NOMO-1 treated with DMSO at 0.1 percent for 48 hours (cell line): ENCODE measurements at regions not wholly inside any gene's neighbourhood (a gene's known extent, or its start where the extent isn't known, plus 50 kb on each side); places are given as distances from the start of the nearest gene placed in this dataset.
A peak's percentile ranks its signal among the peaks of the same experiment; 100 is the strongest.
"Not testable (repeated sequence)": the region's sequence is repeated elsewhere in the genome, so short reads cannot be mapped to it uniquely, and the experiment has no call there.

ENCODE experiments used
- DNase-seq: peaks from one replicate; lab custom pipeline; 2025; ENCODE audit not compliant: unreplicated experiment; lab: John Stamatoyannopoulos, UW

DNA sequence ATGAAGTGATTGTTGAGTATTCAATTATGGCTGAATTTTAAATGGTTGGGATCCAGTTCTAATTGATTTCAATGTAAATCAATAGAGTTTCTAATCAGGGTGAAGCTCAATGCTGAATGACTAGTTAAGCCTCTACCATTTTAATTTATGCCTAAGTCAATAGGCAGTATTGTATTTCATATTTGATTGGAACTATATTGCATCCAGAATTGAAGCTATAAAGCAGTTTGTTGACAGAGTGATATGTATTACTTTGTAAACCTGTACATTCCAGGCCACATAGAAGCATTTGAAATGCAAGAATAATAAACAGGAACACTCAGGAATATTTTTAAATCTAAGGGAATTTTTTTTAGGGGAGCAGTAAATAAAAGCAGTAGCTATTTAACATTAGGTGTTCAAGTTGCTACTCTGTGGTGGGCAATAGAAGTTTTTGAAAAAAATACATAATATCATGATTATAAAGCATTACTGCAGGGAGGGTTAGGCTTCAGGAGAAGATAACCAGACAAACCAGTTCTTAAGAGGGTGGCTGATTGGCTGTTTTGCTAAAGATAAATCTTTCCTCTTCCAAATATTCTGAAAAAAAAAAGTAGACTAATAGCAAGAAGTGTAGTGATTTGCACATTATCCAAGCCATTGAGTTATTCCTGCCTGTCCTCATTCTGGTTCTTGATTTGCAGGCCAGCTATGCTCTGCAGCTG, 492.0 kb upstream of the MEF2C start:
- DNase-seq = no peak

DNA sequence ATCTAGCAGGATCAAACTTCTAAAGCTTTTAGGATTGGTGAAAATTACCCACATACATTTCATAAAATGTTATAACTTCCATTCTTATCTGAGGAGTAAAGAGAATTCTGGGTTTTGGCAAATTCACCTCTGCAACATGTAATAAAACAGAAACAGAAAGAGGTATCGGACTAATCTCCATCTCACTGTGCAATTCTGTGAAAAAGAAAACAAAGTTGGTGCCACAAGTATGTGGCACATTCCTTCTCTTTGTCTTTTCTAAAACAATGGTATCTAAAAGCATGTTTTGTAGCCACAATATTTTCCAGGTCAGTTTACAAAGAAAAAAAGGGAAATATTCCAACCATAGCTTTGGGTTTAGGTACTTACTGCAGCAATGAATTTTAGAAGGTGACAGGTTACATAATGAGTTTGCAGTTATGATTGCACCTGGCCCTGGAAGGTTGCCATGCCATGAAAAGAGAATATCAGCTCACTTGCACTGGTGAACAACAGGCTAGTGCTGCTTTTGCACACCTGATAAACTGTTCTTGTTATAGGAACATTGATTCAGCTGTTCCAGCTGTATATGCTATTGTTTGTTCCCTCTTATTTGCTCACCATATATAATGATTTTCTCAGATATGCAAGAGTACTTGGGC, 491.3 kb upstream of the MEF2C start:
- no peak for DNase-seq

DNA sequence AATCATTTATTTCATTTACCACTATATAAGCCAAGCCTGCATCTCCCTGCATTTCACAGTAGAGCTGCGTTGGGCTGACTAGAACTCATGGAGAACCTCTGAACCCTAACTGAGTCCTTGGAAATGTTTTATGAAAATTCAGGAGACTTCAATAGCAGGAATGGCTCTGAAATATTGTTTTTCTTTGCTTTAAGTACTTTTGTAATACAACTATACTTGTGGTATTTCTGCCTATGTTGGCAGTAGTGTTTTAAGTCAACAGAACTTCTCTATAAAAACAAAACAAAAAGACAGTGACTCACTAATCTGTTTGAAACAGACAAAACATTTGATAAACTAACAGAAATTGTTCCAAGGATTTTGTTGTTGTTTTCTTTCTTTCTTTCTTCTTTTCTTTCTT, 489.2 kb upstream of the MEF2C start:
- DNase-seq = no peak

DNA sequence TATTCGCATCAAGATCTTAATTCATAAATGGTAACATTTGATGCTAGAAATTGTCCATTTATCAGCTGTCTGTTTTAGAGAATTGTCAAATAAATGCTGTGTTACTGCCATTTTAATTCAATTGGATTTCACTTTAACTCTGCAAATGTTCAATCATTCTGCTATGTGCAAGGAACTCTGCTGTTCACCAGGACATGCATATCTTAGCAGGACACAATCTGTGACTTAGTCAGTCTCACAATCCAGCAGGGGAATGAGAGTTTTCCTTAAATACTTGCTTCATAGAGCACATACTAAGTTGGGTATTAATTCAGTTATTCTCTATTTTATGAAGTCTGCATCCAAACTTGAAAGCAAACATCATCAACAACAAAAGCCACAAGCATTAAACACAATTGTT, 488.7 kb upstream of the MEF2C start:
- no peak for DNase-seq

DNA sequence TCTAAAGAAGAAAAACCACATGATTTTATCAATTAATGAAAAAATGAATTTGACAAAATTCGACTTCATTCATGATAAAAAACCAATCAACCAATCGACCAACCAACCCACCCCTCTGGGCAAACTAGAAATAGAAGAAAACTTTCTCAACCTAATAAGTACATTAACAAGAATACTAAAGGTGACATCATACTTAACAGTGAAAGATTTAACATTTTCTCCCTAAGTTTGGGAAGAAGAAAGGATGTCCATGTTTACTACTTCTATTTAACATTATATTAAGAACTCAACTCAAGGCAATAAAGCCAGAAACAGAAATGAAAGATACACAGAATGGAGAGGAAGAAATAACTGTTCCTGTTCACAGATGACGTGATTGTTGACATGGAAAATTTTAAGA, 476.1 kb upstream of the MEF2C start:
- DNase-seq = no peak

DNA sequence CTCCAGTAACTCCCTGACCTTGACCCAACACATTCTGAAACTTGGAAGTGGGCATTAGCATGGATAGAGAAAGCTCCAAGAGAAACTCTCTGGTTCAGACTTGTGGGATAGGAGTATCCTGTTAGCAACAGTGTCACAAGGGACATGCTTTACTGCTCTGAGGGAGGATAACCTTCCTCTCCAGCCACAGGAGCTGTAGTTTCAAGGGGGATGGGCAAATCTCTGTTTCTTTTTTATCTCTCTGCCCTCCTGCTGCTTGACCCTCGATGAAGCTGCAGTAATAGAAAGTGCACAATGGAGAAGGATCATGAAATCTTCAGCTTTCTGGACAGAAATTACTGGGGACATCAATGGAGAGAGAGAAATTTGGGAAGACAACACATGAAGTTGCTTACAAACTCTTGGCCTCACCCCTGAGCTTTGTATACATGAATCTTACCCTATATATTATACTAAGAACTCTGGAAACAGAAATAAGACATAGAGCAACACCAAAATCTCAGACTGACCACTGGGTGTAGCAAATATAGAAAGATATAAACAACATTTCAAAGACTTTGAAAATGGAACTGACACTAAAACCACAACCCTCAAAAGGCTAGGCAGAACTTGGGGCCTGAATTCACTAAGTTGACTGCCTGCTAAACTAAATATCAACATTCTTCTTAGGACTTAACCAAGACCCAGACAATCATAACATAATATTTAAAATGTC, 471.0 kb upstream of the MEF2C start:
- no peak for DNase-seq

DNA sequence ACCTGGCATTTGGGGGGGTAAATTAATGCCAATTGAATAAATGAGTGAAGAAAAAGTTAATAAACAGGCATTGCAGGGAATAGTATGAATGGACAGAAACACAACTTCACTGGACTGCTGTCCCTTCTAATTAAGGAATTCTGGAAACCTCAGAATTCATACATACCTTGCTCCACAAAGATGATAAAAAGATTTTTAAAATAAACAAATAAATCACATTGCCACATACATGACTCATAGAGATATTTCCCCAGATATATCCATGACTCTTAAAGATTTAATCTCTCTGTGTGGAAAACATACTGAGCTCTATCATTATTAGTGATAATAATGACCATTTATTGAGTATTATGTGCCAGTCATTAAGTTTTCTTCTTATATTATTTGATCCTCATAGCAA, 469.0 kb upstream of the MEF2C start:
- no peak for DNase-seq

DNA sequence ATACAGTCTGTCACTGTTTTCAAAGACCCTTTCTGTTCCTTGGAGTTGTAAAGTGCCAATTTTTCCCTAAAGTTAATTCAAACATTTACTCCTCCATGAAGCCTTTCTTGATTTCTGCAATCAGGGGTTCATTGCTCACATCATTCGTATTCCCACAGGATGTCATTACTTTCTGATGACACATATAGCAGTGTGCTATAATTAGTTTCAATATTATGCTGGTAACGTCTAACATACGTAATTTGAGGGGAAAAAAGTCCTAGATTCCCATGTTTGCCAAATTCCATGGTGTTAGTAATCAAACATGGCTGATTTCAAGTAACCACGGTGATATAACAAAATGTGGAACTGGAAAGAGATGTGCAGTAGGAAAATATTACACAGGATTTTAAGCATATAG, 468.2 kb upstream of the MEF2C start:
- no peak for DNase-seq

DNA sequence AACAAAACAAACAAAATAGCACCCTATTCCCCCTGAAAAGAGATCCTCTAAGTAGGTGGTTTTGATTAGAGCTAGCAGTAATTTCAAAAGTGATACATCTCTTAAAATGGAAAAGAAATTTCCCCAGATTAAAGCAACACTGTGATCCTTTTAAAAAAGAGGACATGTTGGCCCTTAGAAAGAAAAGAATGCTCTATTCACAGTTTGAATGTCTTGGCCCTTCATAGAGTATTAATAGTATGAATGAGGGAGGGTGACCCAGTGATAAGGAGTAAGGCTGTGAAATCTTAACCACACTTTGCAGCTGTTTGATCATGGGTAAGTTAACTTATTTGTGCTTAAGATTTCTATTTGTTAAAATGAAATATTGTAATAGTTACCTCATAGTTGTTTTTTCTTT, 467.7 kb upstream of the MEF2C start:
- no peak for DNase-seq

DNA sequence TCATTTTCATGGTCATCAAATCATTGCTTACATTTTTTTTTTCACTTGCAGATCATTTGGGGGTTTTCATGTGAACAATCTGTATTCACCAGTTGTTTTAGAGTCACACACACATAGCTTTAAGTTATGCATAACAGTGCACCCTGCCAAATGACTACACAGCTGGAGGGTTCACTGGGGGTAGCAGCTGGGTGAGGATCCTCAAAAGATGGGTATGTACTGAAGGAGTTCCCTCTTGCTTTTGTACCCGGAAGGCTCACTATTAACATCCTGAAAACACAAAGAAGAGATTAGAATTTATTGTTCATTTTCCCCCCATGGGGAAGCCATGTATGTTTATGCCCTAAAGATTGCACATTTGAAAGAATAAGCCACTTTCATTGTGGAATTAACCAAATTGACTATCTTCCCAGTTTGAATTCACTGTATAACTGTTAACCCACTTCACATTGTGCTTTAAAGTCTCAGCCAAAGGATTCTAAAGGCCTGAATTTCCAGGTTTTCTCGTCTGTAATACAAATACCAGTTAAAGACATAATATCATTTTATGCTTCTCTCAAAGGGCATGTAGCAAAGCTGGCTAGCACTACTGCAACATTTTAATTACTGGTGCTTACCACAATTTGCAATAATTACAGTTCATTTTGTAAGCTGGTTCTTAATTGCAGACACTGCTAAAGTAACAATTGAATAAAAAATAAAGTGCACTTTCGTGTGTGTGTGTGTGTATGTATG, 466.4 kb upstream of the MEF2C start:
- no peak for DNase-seq

DNA sequence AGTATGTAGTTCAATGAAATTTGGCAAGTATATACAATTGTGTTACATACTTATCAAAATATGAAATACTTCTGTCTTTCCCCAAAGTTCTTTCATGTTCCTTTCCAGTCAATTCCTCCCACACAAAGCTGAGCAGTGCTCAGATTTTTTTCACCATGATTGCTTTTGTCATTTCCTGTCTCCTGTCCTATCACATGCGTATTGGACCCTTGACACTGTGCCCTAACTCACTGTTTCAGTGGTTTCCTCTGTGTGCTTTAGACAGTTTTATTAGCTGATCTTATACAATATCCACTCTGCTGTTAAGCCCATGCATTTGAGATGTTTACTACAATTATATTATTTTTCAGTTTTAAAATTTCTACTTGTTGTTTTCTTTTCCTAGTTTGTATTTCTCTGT, 463.6 kb upstream of the MEF2C start:
- DNase-seq = no peak

DNA sequence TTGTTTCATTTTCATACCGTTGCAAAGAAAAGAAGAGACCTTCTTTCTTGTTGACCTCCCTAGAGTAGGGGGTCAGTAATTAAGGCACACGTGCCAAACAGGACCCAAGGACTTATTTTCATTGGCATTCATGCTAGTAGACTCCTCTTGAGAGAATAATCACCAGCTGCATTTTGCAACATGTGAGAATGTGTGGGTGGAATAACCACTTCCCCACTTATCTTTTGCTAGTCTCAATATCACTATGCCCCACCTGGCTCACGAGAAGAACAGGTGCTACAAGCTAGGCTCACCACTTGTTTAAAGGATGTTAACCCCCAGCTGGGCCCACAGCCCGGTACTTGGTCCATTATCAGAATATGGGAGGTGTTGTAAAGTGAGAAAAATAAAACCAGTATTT, 460.7 kb upstream of the MEF2C start:
- no peak for DNase-seq

DNA sequence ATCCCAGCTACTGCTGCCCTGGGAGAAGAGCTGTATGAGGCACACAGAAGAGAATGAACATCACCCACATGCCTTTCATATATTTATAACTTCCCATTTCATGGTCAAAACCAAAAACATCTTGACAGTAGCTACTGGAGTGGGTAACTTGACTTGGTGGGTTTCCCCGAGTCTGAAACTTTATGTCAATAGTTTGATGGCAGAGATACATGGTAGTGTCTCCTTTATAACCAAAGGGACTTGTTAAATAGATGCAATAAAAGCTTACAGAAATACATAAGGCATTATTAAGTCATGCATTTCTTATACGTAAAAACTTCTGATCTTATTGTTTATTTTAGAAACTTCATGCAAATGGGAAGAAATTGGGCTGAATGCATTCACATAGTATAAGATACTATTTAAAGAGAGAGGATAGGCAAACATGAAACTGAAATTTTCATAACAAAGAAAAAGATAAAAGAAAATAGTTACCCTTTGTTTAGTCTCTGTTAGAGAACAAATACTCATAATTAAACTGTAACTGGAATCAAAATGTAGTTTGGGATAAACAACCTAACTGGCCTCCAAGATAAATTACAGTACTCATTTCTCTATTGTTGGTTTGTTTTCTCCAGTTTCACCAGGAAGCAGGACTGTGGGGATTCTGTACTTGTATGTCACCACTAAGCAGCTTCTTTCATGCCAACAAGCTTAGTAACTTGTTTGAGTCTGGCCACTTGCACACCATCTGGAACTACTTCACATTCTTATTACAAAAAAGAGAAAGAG, 459.3 kb upstream of the MEF2C start:
- no peak for DNase-seq

DNA sequence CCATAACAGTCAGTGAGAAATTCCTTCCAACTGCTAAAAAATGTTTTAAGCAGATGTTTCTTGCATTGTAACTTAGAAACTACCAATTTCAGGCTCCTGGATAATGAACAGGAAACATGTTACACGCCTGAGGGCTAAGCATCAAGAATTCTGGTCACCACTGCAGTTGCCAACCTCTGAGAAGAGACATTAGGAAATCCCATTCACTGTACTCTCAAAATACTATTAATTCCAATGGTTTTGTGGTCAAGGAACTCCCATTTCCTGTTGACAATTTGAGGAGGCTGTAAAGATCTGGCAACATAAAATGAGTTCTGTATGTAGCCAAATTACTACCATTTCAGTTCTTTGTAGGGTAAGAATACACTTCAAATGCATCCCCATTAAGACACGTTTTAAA, 456.0 kb upstream of the MEF2C start:
- no peak for DNase-seq

DNA sequence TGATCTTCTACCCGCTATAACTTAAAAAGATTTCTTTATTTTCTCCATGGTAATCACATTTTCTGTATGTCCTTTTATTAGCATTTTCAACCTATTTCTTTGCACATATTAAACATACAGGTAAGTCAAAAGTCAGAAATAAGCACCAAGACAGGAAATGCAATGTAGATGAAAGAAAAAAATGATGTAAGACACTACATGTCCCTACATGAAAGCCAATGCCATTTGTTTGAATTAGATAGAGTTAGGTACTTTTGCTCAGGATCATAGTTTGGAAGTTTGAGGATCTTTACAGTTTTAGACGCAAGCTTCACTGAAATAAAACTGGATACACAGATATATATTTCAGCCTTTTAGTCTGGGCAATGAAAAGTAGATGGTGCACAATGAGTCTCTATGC, 453.1 kb upstream of the MEF2C start:
- no peak for DNase-seq

DNA sequence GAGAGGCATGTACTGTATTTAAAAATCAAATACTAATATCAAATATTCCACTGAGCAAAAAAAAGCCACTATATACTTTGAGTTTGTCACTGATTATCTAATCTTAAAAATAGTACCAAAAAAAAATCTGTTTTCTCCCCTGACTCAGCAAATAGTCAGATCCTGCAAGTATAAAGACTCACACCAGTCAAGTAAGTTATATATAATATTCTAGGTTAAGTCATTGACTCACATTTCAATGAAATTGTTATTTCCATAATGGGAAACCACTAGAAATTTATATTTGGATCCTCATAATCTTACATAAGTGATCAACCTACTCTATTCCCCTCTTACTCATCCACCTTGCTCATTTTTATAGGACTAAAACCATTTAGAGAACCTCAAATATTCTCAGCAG, 447.2 kb upstream of the MEF2C start:
- no peak for DNase-seq

DNA sequence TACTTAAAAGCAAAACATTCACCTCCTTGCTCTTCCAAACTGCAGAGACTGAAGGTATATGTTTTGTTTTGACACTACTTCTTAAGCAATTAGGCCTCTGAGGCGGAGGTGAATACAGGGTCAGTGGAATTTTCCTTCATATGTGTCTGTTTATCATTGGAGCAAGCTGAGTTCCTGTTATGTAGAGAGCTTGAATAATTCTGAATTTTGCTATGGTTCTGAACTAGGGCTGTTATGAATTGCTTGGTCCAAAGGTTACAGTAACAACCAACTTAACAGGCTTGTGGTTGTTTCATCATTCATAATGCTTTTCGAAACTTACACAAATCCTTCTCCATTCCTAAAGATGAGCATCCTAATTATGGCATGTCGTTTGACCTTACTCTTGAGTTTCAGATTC, 444.6 kb upstream of the MEF2C start:
- no peak for DNase-seq

DNA sequence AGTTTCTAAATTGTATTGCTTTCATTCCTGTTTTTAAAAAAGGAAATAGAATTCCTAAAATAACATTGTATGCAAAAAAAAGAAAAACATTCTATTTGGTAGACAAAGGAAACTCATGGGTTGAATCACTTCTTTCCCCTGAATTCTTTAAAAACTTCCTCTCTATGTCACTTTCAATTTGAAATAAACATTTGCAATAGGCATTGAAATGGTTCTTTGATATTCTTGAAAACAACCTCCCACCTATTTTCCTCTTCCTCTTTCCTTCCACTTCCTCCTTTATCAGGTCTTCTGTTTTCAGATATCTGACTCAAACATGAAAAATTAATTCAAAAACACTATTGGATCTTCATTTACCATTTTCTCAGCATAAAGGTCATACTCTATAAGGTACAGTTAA, 442.0 kb upstream of the MEF2C start:
- peak; percentile 9 for DNase-seq

DNA sequence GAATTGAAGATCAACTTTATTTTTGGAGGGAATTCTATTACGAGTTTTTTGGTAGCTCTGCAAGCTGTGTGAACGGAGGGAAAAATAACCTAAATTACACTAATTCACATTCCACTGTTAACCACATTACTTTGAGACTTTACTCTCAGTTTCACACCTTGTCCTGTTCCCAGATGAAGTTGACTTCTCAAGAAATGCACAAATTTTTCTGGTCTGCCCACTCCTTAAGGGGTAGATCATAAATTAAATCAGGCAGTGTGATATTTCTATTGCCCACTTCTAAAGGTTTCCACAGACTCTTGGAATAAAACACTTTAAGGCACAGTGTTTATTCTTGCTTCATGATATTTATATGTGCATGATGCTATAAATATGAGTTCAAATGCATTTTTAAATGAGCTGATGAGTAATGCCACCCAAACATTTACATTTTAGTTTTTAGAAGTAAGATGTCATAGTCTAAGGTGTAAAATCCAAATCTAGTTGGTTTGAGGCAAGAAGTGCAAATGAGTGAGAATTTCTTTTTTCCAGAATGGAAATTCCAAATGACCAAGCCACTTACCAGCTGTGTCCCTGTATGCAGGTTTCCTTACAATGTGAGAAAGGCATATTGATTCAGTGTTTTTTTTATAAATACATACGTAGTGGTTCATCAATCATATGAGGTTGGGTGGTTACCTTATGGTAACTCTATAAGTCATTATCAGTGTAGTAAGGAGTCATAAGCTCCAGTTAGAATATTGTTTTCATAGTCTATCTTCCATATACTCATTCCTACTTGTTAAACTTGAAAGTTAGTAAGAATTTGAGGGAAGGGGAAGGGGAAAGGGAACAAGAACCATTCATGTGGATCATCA, 437.7 kb upstream of the MEF2C start:
- DNase-seq = no peak

DNA sequence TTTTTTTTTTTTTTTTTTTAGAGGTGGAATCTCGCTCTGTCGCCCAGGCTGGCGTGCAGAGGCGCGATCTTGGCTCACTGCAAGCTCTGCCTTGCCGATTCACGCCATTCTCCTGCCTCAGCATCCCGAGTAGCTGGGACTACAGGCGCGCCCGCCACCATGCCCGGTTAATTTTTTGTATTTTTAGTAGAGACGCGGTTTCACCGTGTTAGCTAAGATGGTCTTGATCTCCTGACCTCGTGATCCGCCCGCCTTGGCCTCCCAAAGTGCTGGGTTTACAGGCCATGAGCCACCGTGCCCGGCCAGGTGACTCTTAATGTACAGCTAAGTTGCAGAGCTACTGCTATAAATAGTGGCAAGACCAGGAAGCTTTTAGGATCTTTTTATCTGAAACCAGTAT, 434.9 kb upstream of the MEF2C start:
- not testable (repeated sequence) for DNase-seq
